ENCODE measurements at regions not wholly inside any gene's neighbourhood (a gene's known extent, or its start where the extent isn't known, plus 50 kb on each side); places are given as distances from the start of the nearest gene placed in this dataset.
"Not testable (repeated sequence)": the region's sequence is repeated elsewhere in the genome, so short reads cannot be mapped to it uniquely, and the experiment has no call there.

DNA sequence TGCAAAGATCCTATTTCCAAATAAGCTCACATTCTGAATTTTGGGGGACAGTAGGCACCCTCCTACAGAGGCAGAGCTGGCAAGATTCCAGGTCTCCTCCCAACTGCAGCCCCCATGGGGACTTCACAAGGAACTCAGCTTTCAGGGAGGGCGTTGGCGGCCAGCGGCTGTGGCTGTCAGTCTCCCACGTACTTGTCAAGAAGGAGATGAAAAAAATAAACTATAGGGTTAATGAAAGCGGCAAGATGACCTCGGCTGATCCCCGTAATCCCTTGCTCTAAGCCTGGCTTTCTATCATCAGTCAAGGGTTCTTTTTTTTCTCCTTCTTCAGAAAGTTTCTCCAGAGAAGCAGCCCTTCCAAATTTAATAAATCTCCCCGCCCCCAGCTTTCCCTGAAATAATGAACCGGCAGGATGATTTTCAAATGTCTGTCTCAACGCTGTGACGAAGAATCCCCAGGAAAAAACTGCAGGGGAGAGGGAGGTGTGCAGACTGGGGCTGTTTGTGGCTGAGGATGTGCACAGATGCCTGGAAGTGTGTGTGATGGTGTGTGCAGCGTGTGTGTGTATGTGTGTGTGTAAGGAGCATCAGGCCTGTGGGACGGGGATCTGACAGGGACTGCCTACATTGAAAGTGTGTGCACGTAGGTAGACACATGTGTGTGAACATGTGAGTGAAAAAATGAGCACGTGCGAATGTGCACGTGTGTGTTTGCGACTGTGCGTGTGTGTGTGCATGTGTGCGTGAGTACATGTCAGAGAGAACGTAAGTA is 78.7 kb downstream of the SLC2A10 start (continued):
- no peak for TF ChIP-seq MAFK (IDR thresholded peaks at IDR 0.05; ENCODE audit: low read depth, low read length)

DNA sequence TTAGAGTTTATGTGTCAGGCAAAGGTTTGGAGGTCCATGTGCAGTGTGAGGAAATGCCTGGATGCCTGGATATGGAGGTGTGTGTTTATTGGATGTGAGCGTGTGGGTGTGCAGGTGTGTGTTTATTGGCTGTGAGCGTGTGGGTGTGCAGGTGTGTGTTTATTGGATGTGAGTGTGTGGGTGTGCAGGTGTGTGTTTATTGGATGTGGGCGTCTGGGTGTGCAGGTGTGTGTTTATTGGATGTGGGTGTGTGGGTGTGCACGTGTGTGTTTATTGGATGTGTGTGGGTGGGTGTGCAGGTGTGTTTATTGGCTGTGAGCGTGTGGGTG is 79.3 kb downstream of the SLC2A10 start:
- H3K9ac ChIP-seq (ENCODE audit: low read depth, low read length); H3K27ac ChIP-seq (ENCODE audit: insufficient read depth, low read length); H2AK9ac ChIP-seq (replicated peaks; ENCODE audit: low read depth, low read length, poor library complexity); H2BK15ac ChIP-seq (ENCODE audit: low read depth, low read length); H3K79me1 ChIP-seq (ENCODE audit: low read depth in 1 of 2, low read length in 2 of 2); in situ Hi-C loops (cut with MboI; ENCODE audit: low sequenced_read_pairs); H3K56ac ChIP-seq (ENCODE audit: extremely low read depth, insufficient read depth, low read length); H3K18ac ChIP-seq (ENCODE audit: low read depth, low read length); ATAC-seq (ENCODE audit: low read depth); H2AK5ac ChIP-seq (ENCODE audit: low read depth, low read length); dilution Hi-C loops (cut with HindIII; ENCODE audit: low sequenced_read_pairs, unreplicated experiment); H2BK20ac ChIP-seq (ENCODE audit: low read depth, low read length); intact Hi-C loops (cut with micrococcal nuclease); CTCF ChIA-PET; H2BK5ac ChIP-seq (ENCODE audit: low read depth, low read length, poor library complexity, severe bottlenecking); H4K8ac ChIP-seq (ENCODE audit: low read depth in 2 of 2, low read length in 2 of 2); DNase-seq; H4K5ac ChIP-seq (ENCODE audit: low read depth, low read length); H3K36me3 ChIP-seq (ENCODE audit: control insufficient read depth, insufficient read depth, low read length); BruUV-seq (replicated peaks); H3K4me3 ChIP-seq (ENCODE audit: insufficient read depth, low read depth, low read length); H4K91ac ChIP-seq (ENCODE audit: insufficient read depth, low read depth, low read length); H3K4me1 ChIP-seq (ENCODE audit: control insufficient read depth, insufficient read depth, low read length); POLR2A ChIA-PET (ENCODE audit: unreplicated experiment); H3K9me1 ChIP-seq (ENCODE audit: insufficient read depth, low read length); H3K4ac ChIP-seq (ENCODE audit: low read depth, low read length); H3K23ac ChIP-seq (ENCODE audit: low read depth, low read length); H3K9me3 ChIP-seq (ENCODE audit: control insufficient read depth, insufficient read depth, low read length); H2BK120ac ChIP-seq (ENCODE audit: low read depth, low read length); H3K4me2 ChIP-seq (ENCODE audit: low read depth, low read length); H4K20me1 ChIP-seq (ENCODE audit: insufficient read depth, low read length): not testable (repeated sequence)
- H3K14ac ChIP-seq (replicated peaks; ENCODE audit: low read depth, low read length): 0 out of 2 replicates have a peak overlapping the region, but pooled peaks have one; percentile 41
- peaks cover 34% of the 10 kb centered on the region for H3K27me3 ChIP-seq (ENCODE audit: control insufficient read depth, insufficient read depth, low read length)
- peak overlapping the region; percentile 75 for H2AFZ ChIP-seq (replicated peaks; ENCODE audit: low read length, poor library complexity)
- 70% methylated on average over 4 of the region's 5 CpGs; no CpG with 5 or more reads in 1 of the 2 experiments for WGBS, 2 experiments (ENCODE audit: extremely low coverage in 2 of 2, insufficient read length in 1 of 2)
